Fibroblast of lung (primary cell): ENCODE measurements at regions not wholly inside any gene's neighbourhood (a gene's known extent, or its start where the extent isn't known, plus 50 kb on each side); places are given as distances from the start of the nearest gene placed in this dataset.

ENCODE experiments used
- DNase-seq, 2 donors: peaks; one replicate each; pipeline versions ENCODE4 v3.0.0 to v3.0.0-alpha.2; 2010; ENCODE audit warnings: low read depth in 2 of 2
- H2AFZ ChIP-seq: 2 replicates; pipeline ENCODE4 v1.5.1; 2012; ENCODE audit warnings: low read length, control low read depth, inconsistent platforms
- H3K27ac ChIP-seq: 2 replicates; pipeline ENCODE4 v1.5.1; 2011; ENCODE audit warnings: low read length, control low read depth; ENCODE audit not compliant: insufficient read depth
- H3K27me3 ChIP-seq: 2 replicates; pipeline ENCODE4 v1.5.1; 2011; ENCODE audit warnings: mild to moderate bottlenecking, low read length; ENCODE audit not compliant: control insufficient read depth, insufficient read depth
- H3K36me3 ChIP-seq: 2 replicates; pipeline ENCODE4 v1.5.1; 2011; ENCODE audit warnings: low read length; ENCODE audit not compliant: control insufficient read depth, insufficient read depth
- H3K4me1 ChIP-seq: 2 replicates; pipeline ENCODE4 v1.5.1; 2011; ENCODE audit warnings: low read length; ENCODE audit not compliant: control insufficient read depth, insufficient read depth; ENCODE audit errors: extremely low read depth
- H3K4me2 ChIP-seq: 2 replicates; pipeline ENCODE4 v1.5.1; 2011; ENCODE audit warnings: low read length, control low read depth; ENCODE audit not compliant: insufficient read depth; ENCODE audit errors: extremely low read depth
- H3K4me3 ChIP-seq, 4 experiments: fragments of 200-600 bp in 1 of 4; sonication (generic) in 1 of 4; replicated peaks in 1 of 4; 2 replicates each; pipeline ENCODE4 v1.5.1; 2011 to 2016; ENCODE audit warnings: low read length in 4 of 4, low read depth in 3 of 4, mild to moderate bottlenecking in 3 of 4, control low read depth in 2 of 4, inconsistent platforms in 1 of 4, mixed read lengths in 1 of 4; ENCODE audit not compliant: insufficient read depth in 1 of 4; ENCODE audit errors: control extremely low read depth in 1 of 4
- H3K79me2 ChIP-seq: 2 replicates; pipeline ENCODE4 v1.5.1; 2012; ENCODE audit warnings: mild to moderate bottlenecking, low read length, inconsistent platforms; ENCODE audit not compliant: control insufficient read depth, insufficient read depth
- H3K9ac ChIP-seq: 2 replicates; pipeline ENCODE4 v1.5.1; 2011; ENCODE audit warnings: mild to moderate bottlenecking, low read length, control low read depth; ENCODE audit not compliant: insufficient read depth
- H3K9me3 ChIP-seq: 2 replicates; pipeline ENCODE4 v1.5.1; 2012; ENCODE audit warnings: low read depth, low read length; ENCODE audit not compliant: control insufficient read depth, insufficient read depth
- H4K20me1 ChIP-seq: 2 replicates; pipeline ENCODE4 v1.5.1; 2011; ENCODE audit warnings: low read length; ENCODE audit not compliant: control insufficient read depth, insufficient read depth; ENCODE audit errors: extremely low read depth
- CTCF ChIP-seq, 2 donors: IDR thresholded peaks in 1 of 2; conservative IDR thresholded peaks in 1 of 2; 1 replicate in 1 of 2; 2 replicates in 1 of 2; pipeline ENCODE4 v1.5.1; 2011 to 2012; ENCODE audit warnings: low read length in 2 of 2, control low read depth in 1 of 2, inconsistent platforms in 1 of 2, low read depth in 1 of 2, mild to moderate bottlenecking in 1 of 2
- EZH2 ChIP-seq: IDR thresholded peaks from 2 replicates; pipeline ENCODE4 v1.5.1; 2012; ENCODE audit warnings: low read length, control low read depth, mild to moderate bottlenecking; ENCODE audit errors: missing control alignments

GRCh38 chr1:187787736-187788135 lies 959.0 kb downstream of the PLA2G4A start:
- Histone ChIP-seq H3K79me2 (no peaks in the 10 kb centered on the region), H3K4me3 (no peak overlapping the region), H3K9ac (no peak overlapping the region), H3K4me1 (no peaks in the 10 kb centered on the region), H3K27me3 (no peaks in the 10 kb centered on the region), H3K36me3 (no peaks in the 10 kb centered on the region), H3K9me3 (no peaks in the 10 kb centered on the region), H4K20me1 (no peaks in the 10 kb centered on the region), H3K4me2 (no peak overlapping the region), H3K27ac (no peak overlapping the region), H2AFZ (no peak overlapping the region)
- TF ChIP-seq CTCF (conservative IDR thresholded peaks at IDR 0.05 in 1 of 2, IDR thresholded peaks at IDR 0.05 in 1 of 2; ENCODE audit: low read depth in 1 of 2, low read length in 2 of 2) (no peak), EZH2 (no peak)
- no peak for DNase-seq

GRCh38 chr1:187788718-187789117 lies 960.0 kb downstream of the PLA2G4A start:
- no peak for DNase-seq
- Histone ChIP-seq H3K27me3 (no peaks in the 10 kb centered on the region), H4K20me1 (no peaks in the 10 kb centered on the region), H3K79me2 (no peaks in the 10 kb centered on the region), H3K27ac (no peak overlapping the region), H3K4me2 (no peak overlapping the region), H3K9me3 (no peaks in the 10 kb centered on the region), H3K4me3 (no peak overlapping the region), H2AFZ (no peak overlapping the region), H3K36me3 (no peaks in the 10 kb centered on the region), H3K4me1 (no peaks in the 10 kb centered on the region), H3K9ac (no peak overlapping the region)
- TF ChIP-seq EZH2 (no peak), CTCF (conservative IDR thresholded peaks at IDR 0.05 in 1 of 2, IDR thresholded peaks at IDR 0.05 in 1 of 2; ENCODE audit: low read depth in 1 of 2, low read length in 2 of 2) (no peak)

- H3K79me2 ChIP-seq, result no peaks in the 10 kb centered on the region
- no peak overlapping the region for H3K9ac ChIP-seq
- H3K27me3 ChIP-seq, result no peaks in the 10 kb centered on the region
- no peak overlapping the region for H2AFZ ChIP-seq
- no peak overlapping the region for H3K27ac ChIP-seq
- no peaks in the 10 kb centered on the region for H4K20me1 ChIP-seq
- H3K4me1 ChIP-seq, result no peaks in the 10 kb centered on the region
- TF ChIP-seq CTCF (conservative IDR thresholded peaks at IDR 0.05 in 1 of 2, IDR thresholded peaks at IDR 0.05 in 1 of 2; ENCODE audit: low read depth in 1 of 2, low read length in 2 of 2) (no peak), EZH2 (no peak)
- no peak overlapping the region for H3K4me2 ChIP-seq
- no peak overlapping the region for H3K4me3 ChIP-seq
- no peaks in the 10 kb centered on the region for H3K9me3 ChIP-seq
- no peaks in the 10 kb centered on the region for H3K36me3 ChIP-seq
- no peak for DNase-seq
These were observed 962.0 kb downstream of the PLA2G4A start for GRCh38 chr1:187790724-187791123.
